ENCODE measurements at regions not wholly inside any gene's neighbourhood (a gene's known extent, or its start where the extent isn't known, plus 50 kb on each side); places are given as distances from the start of the nearest gene placed in this dataset.

GRCh38 chr9:38159599-38159998 lies 90.6 kb upstream of the SHB start:
- no peak overlapping the region for H3K9ac ChIP-seq (ENCODE audit: low read length)
- no peaks in the 10 kb centered on the region for H3K79me2 ChIP-seq (ENCODE audit: control insufficient read depth, insufficient read depth, low read length)
- no peak overlapping the region for H2BK5ac ChIP-seq (ENCODE audit: low read length)
- H2BK120ac ChIP-seq (ENCODE audit: low read depth, low read length): no peak overlapping the region
- H3K36me3 ChIP-seq (ENCODE audit: control insufficient read depth, insufficient read depth, low read length): no peaks in the 10 kb centered on the region
- H4K8ac ChIP-seq (ENCODE audit: low read depth, low read length): no peak overlapping the region
- no peaks in the 10 kb centered on the region for H3K27me3 ChIP-seq (ENCODE audit: insufficient read depth, low read length, poor library complexity)
- WGBS (ENCODE audit: extremely low coverage, insufficient coverage, low lambda C conversion rate): no CpG with 5 or more reads among the region's 3 CpGs
- H3K4me2 ChIP-seq (ENCODE audit: low read length): no peak overlapping the region
- H3K56ac ChIP-seq (ENCODE audit: low read length): no peak overlapping the region
- H3K27ac ChIP-seq (ENCODE audit: low read depth, low read length): no peak overlapping the region
- H3K4me3 ChIP-seq (ENCODE audit: low read length): no peak overlapping the region
- H3K18ac ChIP-seq (ENCODE audit: low read length): no peak overlapping the region
- H4K5ac ChIP-seq (ENCODE audit: low read length): no peak overlapping the region
- H2BK15ac ChIP-seq (replicated peaks; ENCODE audit: low read depth): no peak overlapping the region
- DNase-seq: no peak
- peaks cover 3% of the 10 kb centered on the region for H3K4me1 ChIP-seq (ENCODE audit: control insufficient read depth, low read depth, low read length)
- no peak overlapping the region for H3K23ac ChIP-seq (ENCODE audit: low read length)
- no peaks in the 10 kb centered on the region for H3K79me1 ChIP-seq (ENCODE audit: low read length)
- H3K4ac ChIP-seq (ENCODE audit: low read depth, low read length): no peak overlapping the region
- H2AK5ac ChIP-seq (ENCODE audit: low read length): no peak overlapping the region

GRCh38 chr9:38158628-38159027 lies 89.6 kb upstream of the SHB start:
- H2AK5ac ChIP-seq (ENCODE audit: low read length): peak overlapping the region; percentile 11
- H3K27ac ChIP-seq (ENCODE audit: low read depth, low read length): no peak overlapping the region
- H3K23ac ChIP-seq (ENCODE audit: low read length): no peak overlapping the region
- H3K36me3 ChIP-seq (ENCODE audit: control insufficient read depth, insufficient read depth, low read length): no peaks in the 10 kb centered on the region
- H3K4me2 ChIP-seq (ENCODE audit: low read length): no peak overlapping the region
- H3K18ac ChIP-seq (ENCODE audit: low read length): no peak overlapping the region
- H3K79me2 ChIP-seq (ENCODE audit: control insufficient read depth, insufficient read depth, low read length): no peaks in the 10 kb centered on the region
- no peak overlapping the region for H3K4ac ChIP-seq (ENCODE audit: low read depth, low read length)
- no CpG with 5 or more reads among the region's 4 CpGs for WGBS (ENCODE audit: extremely low coverage, insufficient coverage, low lambda C conversion rate)
- H3K4me3 ChIP-seq (ENCODE audit: low read length): no peak overlapping the region
- no peak overlapping the region for H3K9ac ChIP-seq (ENCODE audit: low read length)
- no peak overlapping the region for H4K5ac ChIP-seq (ENCODE audit: low read length)
- H2BK15ac ChIP-seq (replicated peaks; ENCODE audit: low read depth): no peak overlapping the region
- H3K56ac ChIP-seq (ENCODE audit: low read length): no peak overlapping the region
- H2BK120ac ChIP-seq (ENCODE audit: low read depth, low read length): no peak overlapping the region
- no peak for DNase-seq
- H3K4me1 ChIP-seq (ENCODE audit: control insufficient read depth, low read depth, low read length): peaks cover 4% of the 10 kb centered on the region
- no peak overlapping the region for H4K8ac ChIP-seq (ENCODE audit: low read depth, low read length)
- no peak overlapping the region for H2BK5ac ChIP-seq (ENCODE audit: low read length)
- H3K79me1 ChIP-seq (ENCODE audit: low read length): no peaks in the 10 kb centered on the region
- no peaks in the 10 kb centered on the region for H3K27me3 ChIP-seq (ENCODE audit: insufficient read depth, low read length, poor library complexity)

- H3K4me2 ChIP-seq (ENCODE audit: low read length): no peak overlapping the region
- H2BK120ac ChIP-seq (ENCODE audit: low read depth, low read length): no peak overlapping the region
- no peak overlapping the region for H3K4ac ChIP-seq (ENCODE audit: low read depth, low read length)
- H3K27me3 ChIP-seq (ENCODE audit: insufficient read depth, low read length, poor library complexity): no peaks in the 10 kb centered on the region
- H3K79me1 ChIP-seq (ENCODE audit: low read length): no peaks in the 10 kb centered on the region
- H3K4me1 ChIP-seq (ENCODE audit: control insufficient read depth, low read depth, low read length): peaks cover 4% of the 10 kb centered on the region
- no CpG with 5 or more reads among the region's 2 CpGs for WGBS (ENCODE audit: extremely low coverage, insufficient coverage, low lambda C conversion rate)
- no peak overlapping the region for H2AK5ac ChIP-seq (ENCODE audit: low read length)
- H3K36me3 ChIP-seq (ENCODE audit: control insufficient read depth, insufficient read depth, low read length): no peaks in the 10 kb centered on the region
- no peak overlapping the region for H2BK5ac ChIP-seq (ENCODE audit: low read length)
- H3K9ac ChIP-seq (ENCODE audit: low read length): no peak overlapping the region
- DNase-seq: no peak
- no peak overlapping the region for H4K8ac ChIP-seq (ENCODE audit: low read depth, low read length)
- no peak overlapping the region for H4K5ac ChIP-seq (ENCODE audit: low read length)
- no peak overlapping the region for H3K56ac ChIP-seq (ENCODE audit: low read length)
- H3K23ac ChIP-seq (ENCODE audit: low read length): no peak overlapping the region
- no peak overlapping the region for H3K18ac ChIP-seq (ENCODE audit: low read length)
- H3K79me2 ChIP-seq (ENCODE audit: control insufficient read depth, insufficient read depth, low read length): no peaks in the 10 kb centered on the region
- no peak overlapping the region for H3K4me3 ChIP-seq (ENCODE audit: low read length)
- no peak overlapping the region for H2BK15ac ChIP-seq (replicated peaks; ENCODE audit: low read depth)
- H3K27ac ChIP-seq (ENCODE audit: low read depth, low read length): no peak overlapping the region
Observed at GRCh38 chr9:38157711-38158110, 88.7 kb upstream of the SHB start.

GRCh38 chr9:38154501-38155421 lies 85.7 kb upstream of the SHB start:
- Histone ChIP-seq H3K79me2 (ENCODE audit: control insufficient read depth, insufficient read depth, low read length) (no peaks in the 10 kb centered on the region), H4K5ac (ENCODE audit: low read length) (no peak overlapping the region), H4K8ac (ENCODE audit: low read depth, low read length) (no peak overlapping the region), H3K56ac (ENCODE audit: low read length) (no peak overlapping the region), H3K9ac (ENCODE audit: low read length) (no peak overlapping the region), H3K27ac (ENCODE audit: low read depth, low read length) (no peak overlapping the region), H3K4me1 (ENCODE audit: control insufficient read depth, low read depth, low read length) (peaks cover 4% of the 10 kb centered on the region), H3K79me1 (ENCODE audit: low read length) (no peaks in the 10 kb centered on the region), H2AK5ac (ENCODE audit: low read length) (no peak overlapping the region), H3K18ac (ENCODE audit: low read length) (no peak overlapping the region), H3K4me3 (ENCODE audit: low read length) (no peak overlapping the region), H2BK120ac (ENCODE audit: low read depth, low read length) (no peak overlapping the region), H2BK5ac (ENCODE audit: low read length) (no peak overlapping the region), H3K27me3 (ENCODE audit: insufficient read depth, low read length, poor library complexity) (no peaks in the 10 kb centered on the region), H3K4me2 (ENCODE audit: low read length) (no peak overlapping the region), H2BK15ac (replicated peaks; ENCODE audit: low read depth) (no peak overlapping the region), H3K4ac (ENCODE audit: low read depth, low read length) (no peak overlapping the region), H3K36me3 (ENCODE audit: control insufficient read depth, insufficient read depth, low read length) (no peaks in the 10 kb centered on the region), H3K23ac (ENCODE audit: low read length) (no peak overlapping the region)
- DNase-seq: peak; percentile 55
- no CpG with 5 or more reads among the region's 8 CpGs for WGBS (ENCODE audit: extremely low coverage, insufficient coverage, low lambda C conversion rate)

GRCh38 chr9:38153910-38154291 lies 84.9 kb upstream of the SHB start:
- Histone ChIP-seq H3K56ac (ENCODE audit: low read length) (no peak overlapping the region), H4K8ac (ENCODE audit: low read depth, low read length) (no peak overlapping the region), H3K79me2 (ENCODE audit: control insufficient read depth, insufficient read depth, low read length) (no peaks in the 10 kb centered on the region), H3K4me1 (ENCODE audit: control insufficient read depth, low read depth, low read length) (peaks cover 4% of the 10 kb centered on the region), H3K27me3 (ENCODE audit: insufficient read depth, low read length, poor library complexity) (no peaks in the 10 kb centered on the region), H2AK5ac (ENCODE audit: low read length) (no peak overlapping the region), H3K18ac (ENCODE audit: low read length) (no peak overlapping the region), H3K4me2 (ENCODE audit: low read length) (no peak overlapping the region), H2BK5ac (ENCODE audit: low read length) (no peak overlapping the region), H3K79me1 (ENCODE audit: low read length) (no peaks in the 10 kb centered on the region), H3K4me3 (ENCODE audit: low read length) (no peak overlapping the region), H4K5ac (ENCODE audit: low read length) (no peak overlapping the region), H2BK15ac (replicated peaks; ENCODE audit: low read depth) (no peak overlapping the region), H3K36me3 (ENCODE audit: control insufficient read depth, insufficient read depth, low read length) (no peaks in the 10 kb centered on the region), H3K9ac (ENCODE audit: low read length) (no peak overlapping the region), H3K4ac (ENCODE audit: low read depth, low read length) (no peak overlapping the region), H2BK120ac (ENCODE audit: low read depth, low read length) (no peak overlapping the region), H3K23ac (ENCODE audit: low read length) (no peak overlapping the region), H3K27ac (ENCODE audit: low read depth, low read length) (no peak overlapping the region)
- DNase-seq: no peak
- no CpG with 5 or more reads among the region's 4 CpGs for WGBS (ENCODE audit: extremely low coverage, insufficient coverage, low lambda C conversion rate)

All from mesendoderm (in vitro differentiated cells).